Kidney capillary endothelial cell (primary cell): ENCODE measurements at regions not wholly inside any gene's neighbourhood (a gene's known extent, or its start where the extent isn't known, plus 50 kb on each side); places are given as distances from the start of the nearest gene placed in this dataset.
"Not testable (repeated sequence)": the region's sequence is repeated elsewhere in the genome, so short reads cannot be mapped to it uniquely, and the experiment has no call there.

Experiments
- DNase-seq: peaks from one replicate; pipeline ENCODE4 v3.0.0-alpha.2; 2018; ENCODE audit warnings: low spot score

- DNase-seq, result no peak
Observed at GRCh38 chr4:23022032-23022431, 329.3 kb downstream of the GBA3 start.

GRCh38 chr4:23021040-23021439, 328.3 kb downstream of the GBA3 start:
- no peak for DNase-seq

- DNase-seq, result not testable (repeated sequence)
Observed at GRCh38 chr4:23020399-23020798, 327.7 kb downstream of the GBA3 start.

GRCh38 chr4:23016981-23017380, 324.2 kb downstream of the GBA3 start:
- DNase-seq, result no peak

- DNase-seq, result no peak
Observed at GRCh38 chr4:23015821-23016220, 323.1 kb downstream of the GBA3 start.

- no peak for DNase-seq
Observed at GRCh38 chr4:23009093-23009492, 316.4 kb downstream of the GBA3 start.

- no peak for DNase-seq
Observed at GRCh38 chr4:23006756-23007155, 314.0 kb downstream of the GBA3 start.

GRCh38 chr4:23005691-23006090, 313.0 kb downstream of the GBA3 start:
- DNase-seq, result no peak

GRCh38 chr4:23001478-23001877, 308.7 kb downstream of the GBA3 start:
- no peak for DNase-seq

GRCh38 chr4:22999419-22999818, 306.7 kb downstream of the GBA3 start:
- no peak for DNase-seq

GRCh38 chr4:22997358-22998224, 304.9 kb downstream of the GBA3 start:
- DNase-seq, result no peak

GRCh38 chr4:22991576-22991975, 298.8 kb downstream of the GBA3 start:
- no peak for DNase-seq

- DNase-seq, result no peak
Observed at GRCh38 chr4:22988526-22988925, 295.8 kb downstream of the GBA3 start.

- no peak for DNase-seq
Observed at GRCh38 chr4:22987870-22988269, 295.1 kb downstream of the GBA3 start.

- no peak for DNase-seq
Observed at GRCh38 chr4:22986881-22987280, 294.1 kb downstream of the GBA3 start.

GRCh38 chr4:22986262-22986661, 293.5 kb downstream of the GBA3 start:
- no peak for DNase-seq

GRCh38 chr4:22984390-22984789, 291.7 kb downstream of the GBA3 start:
- no peak for DNase-seq

GRCh38 chr4:22978656-22979055, 285.9 kb downstream of the GBA3 start:
- DNase-seq, result no peak

GRCh38 chr4:22970665-22971064, 277.9 kb downstream of the GBA3 start:
- DNase-seq, result no peak

GRCh38 chr4:22969287-22969896, 276.7 kb downstream of the GBA3 start:
- no peak for DNase-seq

GRCh38 chr4:22962295-22962694, 269.6 kb downstream of the GBA3 start:
- DNase-seq, result no peak

- no peak for DNase-seq
Observed at GRCh38 chr4:22959483-22959882, 266.7 kb downstream of the GBA3 start.

GRCh38 chr4:22957774-22958309, 265.1 kb downstream of the GBA3 start:
- no peak for DNase-seq
